ENCODE measurements at regions not wholly inside any gene's neighbourhood (a gene's known extent, or its start where the extent isn't known, plus 50 kb on each side); places are given as distances from the start of the nearest gene placed in this dataset.

GRCh38 chr9:31702957-31703356 is 681.5 kb upstream of the ACO1 start:
- Histone ChIP-seq H3K27ac (ENCODE audit: insufficient read length, low read depth, low read length) (no peak overlapping the region), H2BK5ac (ENCODE audit: insufficient read length, low read length) (no peak overlapping the region), H3K23me2 (ENCODE audit: insufficient read length, low read depth, low read length, poor library complexity, severe bottlenecking) (no peaks in the 10 kb centered on the region), H3K79me1 (ENCODE audit: insufficient read depth, low read depth, low read length, poor library complexity, severe bottlenecking) (no peaks in the 10 kb centered on the region), H3K18ac (ENCODE audit: insufficient read length, low read depth, low read length) (no peak overlapping the region), H3T11ph (ENCODE audit: low read length) (no peak overlapping the region), H3K27me3 (ENCODE audit: insufficient read depth, low read length) (no peaks in the 10 kb centered on the region), H4K5ac (ENCODE audit: insufficient read length, low read depth, low read length) (no peak overlapping the region), H2BK20ac (ENCODE audit: low read depth, low read length, poor library complexity, severe bottlenecking) (no peak overlapping the region), H2AK5ac (ENCODE audit: insufficient read length, low read length) (no peak overlapping the region), H3K14ac (ENCODE audit: insufficient read depth, low read length) (no peak overlapping the region), H3K4me2 (ENCODE audit: insufficient read depth, insufficient read length, low read length) (no peak overlapping the region), H3K9ac (ENCODE audit: extremely low read depth, insufficient read length, low read length) (no peak overlapping the region), H4K20me1 (ENCODE audit: control insufficient read depth, insufficient read depth, insufficient read length) (no peaks in the 10 kb centered on the region), H3K23ac (ENCODE audit: insufficient read length, low read depth, low read length) (no peak overlapping the region), H2AFZ (ENCODE audit: low read length) (no peak overlapping the region), H3K79me2 (ENCODE audit: insufficient read depth, low read length) (no peaks in the 10 kb centered on the region), H2BK120ac (ENCODE audit: low read depth, low read length, poor library complexity, severe bottlenecking) (no peak overlapping the region), H4K8ac (replicated peaks; ENCODE audit: insufficient read length, low read depth, low read length) (no peak overlapping the region), H2BK15ac (ENCODE audit: low read depth, low read length) (no peak overlapping the region), H4K91ac (ENCODE audit: insufficient read length, low read depth, low read length) (no peak overlapping the region), H3K56ac (ENCODE audit: insufficient read length, low read depth, low read length) (no peak overlapping the region), H3K4ac (ENCODE audit: low read depth, low read length) (no peak overlapping the region), H3K9me3 (ENCODE audit: control insufficient read depth, low read depth, low read length) (no peaks in the 10 kb centered on the region), H3K4me1 (ENCODE audit: insufficient read depth, low read length) (no peaks in the 10 kb centered on the region), H2BK12ac (ENCODE audit: insufficient read length, low read depth, low read length) (no peak overlapping the region)
- Mint-ChIP-seq H3K27me3 (ENCODE audit: low read depth) (no peaks in the 10 kb centered on the region), H3K36me3 (ENCODE audit: insufficient read depth in 1 of 3, low read depth in 3 of 3) (peaks cover 0 to 3% (median 2%) of the 10 kb centered on the region in 3 experiments; a peak in 4 of 7 replicates), H3K9me3 (peaks cover 7 to 9% of the 10 kb centered on the region in 2 experiments), H3K4me1 (no peaks in the 10 kb centered on the region), H3K27ac (no peak overlapping the region), H3K4me3 (no peak overlapping the region)
- WGBS (ENCODE audit: extremely low coverage, insufficient read length, low lambda C conversion rate) = no CpG with 5 or more reads among the region's 1 CpG
- TF ChIP-seq CTCF (conservative IDR thresholded peaks at IDR 0.05) = no peak
- DNase-seq = no peak

All from H9 (cell line).